ENCODE measurements at regions not wholly inside any gene's neighbourhood (a gene's known extent, or its start where the extent isn't known, plus 50 kb on each side); places are given as distances from the start of the nearest gene placed in this dataset.

GRCh38 chr11:70783356-70783755 lies 385.0 kb downstream of the CTTN start:
- no peak overlapping the region for H3K27ac ChIP-seq
- no peak overlapping the region for H3K4me3 ChIP-seq

- H3K4me3 ChIP-seq, result no peak overlapping the region
- no peak overlapping the region for H3K27ac ChIP-seq
These were observed 385.5 kb downstream of the CTTN start for GRCh38 chr11:70783821-70784220.

GRCh38 chr11:70785372-70785771 lies 387.0 kb downstream of the CTTN start:
- H3K4me3 ChIP-seq, result no peak overlapping the region
- H3K27ac ChIP-seq, result no peak overlapping the region

- H3K4me3 ChIP-seq, result no peak overlapping the region
- no peak overlapping the region for H3K27ac ChIP-seq
These were observed 387.8 kb downstream of the CTTN start for GRCh38 chr11:70786021-70786665.

DNA sequence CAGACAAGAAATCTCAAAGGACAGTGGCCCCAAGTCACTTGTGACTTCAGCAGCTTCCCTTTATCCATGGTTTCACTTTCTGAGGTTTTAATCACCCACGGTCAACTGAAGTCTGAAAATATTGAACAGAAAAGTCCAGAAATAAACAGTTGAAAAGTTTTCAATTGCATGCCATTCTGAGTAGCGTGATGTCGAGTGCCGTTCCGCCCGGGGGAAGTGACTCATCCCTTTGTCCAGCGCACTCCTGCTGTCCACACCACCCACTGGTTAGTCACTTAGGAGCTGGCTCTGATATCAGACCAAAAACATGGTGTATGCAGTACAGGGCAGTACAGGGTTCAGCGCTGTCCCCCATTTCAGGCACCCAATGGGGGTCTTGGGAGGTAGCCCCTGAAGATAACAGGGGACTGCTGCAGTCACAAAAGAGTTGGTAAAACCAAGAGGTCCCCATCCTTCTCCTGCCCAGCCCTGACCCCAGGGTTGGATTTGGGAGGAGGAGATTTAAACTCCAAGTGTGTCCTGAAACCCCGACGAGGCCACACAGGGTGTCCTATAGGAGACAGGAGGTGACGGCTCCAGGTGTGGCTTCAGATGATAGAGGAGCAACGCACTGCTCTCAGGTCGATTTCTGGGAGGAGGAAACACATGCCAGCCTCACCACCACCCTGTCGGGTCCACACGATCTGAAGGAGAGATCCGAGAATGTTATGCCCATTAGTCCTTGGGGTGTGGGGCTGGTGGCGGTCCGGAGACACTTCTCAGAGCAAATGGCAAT lies 390.1 kb downstream of the CTTN start:
- no peak overlapping the region for H3K4me3 ChIP-seq
- no peak overlapping the region for H3K27ac ChIP-seq

DNA sequence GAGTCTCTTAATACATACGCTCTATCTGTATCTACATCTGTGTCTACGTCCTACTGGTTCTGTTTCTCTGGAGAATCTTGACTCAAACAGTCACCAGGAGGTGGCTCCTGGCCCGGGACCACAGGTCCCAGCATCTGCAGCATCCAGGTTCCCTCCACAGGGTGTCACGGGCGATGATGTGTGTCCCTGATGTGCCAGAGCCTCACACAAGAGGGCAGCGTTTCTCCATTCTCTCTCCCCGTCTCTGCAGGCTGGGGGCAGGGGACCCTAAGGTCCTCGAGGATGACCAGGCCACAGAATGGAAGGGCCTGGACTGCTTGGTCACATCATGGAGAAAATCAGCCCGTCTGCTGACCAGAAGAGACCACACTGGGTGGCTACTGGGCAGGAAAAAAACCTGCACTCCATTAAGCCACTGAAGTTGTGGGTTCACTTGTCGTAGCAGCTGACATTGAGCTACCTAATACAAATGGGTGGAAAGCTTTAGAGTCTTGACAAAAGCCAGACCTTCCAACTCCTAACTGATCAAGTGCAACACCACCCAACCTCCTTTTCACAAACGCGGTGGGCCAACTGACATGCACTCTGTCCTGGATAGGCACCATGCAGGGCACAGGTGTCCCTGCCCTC lies 392.5 kb downstream of the CTTN start:
- H3K27ac ChIP-seq, result no peak overlapping the region
- H3K4me3 ChIP-seq, result no peak overlapping the region

DNA sequence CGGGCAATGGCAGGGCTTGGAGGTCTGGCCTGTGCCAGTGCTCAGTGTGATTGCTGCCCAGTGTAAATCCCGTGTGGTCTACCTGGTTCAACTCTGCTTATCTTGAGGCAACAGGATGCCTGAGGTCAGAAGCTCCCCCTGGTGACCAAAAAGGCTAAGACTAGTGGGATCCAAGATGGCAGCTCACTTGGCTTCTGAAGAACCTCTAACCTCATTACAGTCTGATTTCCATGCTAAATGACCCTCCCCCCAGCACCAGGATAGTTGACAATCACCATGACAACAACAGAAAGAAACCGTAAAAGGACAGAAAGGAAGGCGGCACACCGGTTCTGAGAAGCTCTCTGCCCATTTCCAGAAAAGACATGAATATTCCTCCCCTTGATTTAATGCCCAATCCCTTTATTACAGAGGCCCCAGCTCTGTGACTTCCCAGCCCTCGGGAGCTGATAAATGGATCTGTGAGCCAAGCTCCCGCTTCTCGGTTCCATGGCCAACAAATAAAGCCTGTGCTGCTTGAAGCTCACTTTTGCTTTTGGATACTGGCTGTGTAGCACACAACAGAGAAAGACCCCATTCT lies 398.4 kb downstream of the CTTN start:
- no peak overlapping the region for H3K27ac ChIP-seq
- H3K4me3 ChIP-seq, result no peak overlapping the region

DNA sequence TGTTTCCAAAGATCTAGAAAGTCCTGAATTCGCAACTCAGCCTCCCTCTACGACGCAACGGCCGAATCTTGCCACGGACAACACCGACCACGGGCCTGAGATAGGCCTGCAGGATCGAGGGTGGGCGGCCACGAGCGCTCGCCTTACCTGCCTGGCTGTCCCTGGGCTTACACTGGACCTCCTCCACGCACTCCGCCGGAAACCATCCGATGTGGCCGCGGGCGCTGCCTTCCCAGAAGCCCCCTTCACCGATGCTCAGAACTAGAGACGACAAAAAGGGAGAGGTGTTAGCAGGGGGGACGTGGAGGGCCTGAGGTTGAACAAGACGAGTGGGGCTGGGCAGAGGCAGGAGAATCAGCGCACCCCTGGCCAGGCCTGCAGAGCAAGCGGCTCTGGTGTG lies 400.0 kb downstream of the CTTN start:
- Histone ChIP-seq H3K27ac (no peak overlapping the region), H3K4me3 (no peak overlapping the region)

- Histone ChIP-seq H3K27ac (no peak overlapping the region), H3K4me3 (no peak overlapping the region)
These were observed 401.1 kb downstream of the CTTN start for GRCh38 chr11:70799386-70799785.

DNA sequence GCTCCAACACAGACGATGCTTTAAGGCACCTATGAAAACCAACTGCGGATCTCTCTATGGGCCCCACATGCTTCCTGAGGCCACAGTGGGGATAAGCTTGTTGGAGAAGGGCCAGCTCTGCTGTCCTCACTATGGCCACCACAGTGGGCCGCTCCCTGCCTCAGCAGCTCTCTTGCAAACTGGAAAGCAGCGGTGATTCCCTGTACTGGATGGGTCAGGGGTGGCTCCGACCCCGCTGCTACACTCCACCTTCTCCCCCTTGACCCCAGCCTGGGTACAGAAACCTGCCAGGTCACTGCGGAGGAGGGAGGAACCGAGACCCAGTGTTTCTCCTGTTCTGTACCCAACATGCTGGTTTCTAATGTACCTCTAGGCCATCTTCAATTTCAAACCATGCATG lies 403.9 kb downstream of the CTTN start:
- no peak overlapping the region for H3K27ac ChIP-seq
- no peak overlapping the region for H3K4me3 ChIP-seq

DNA sequence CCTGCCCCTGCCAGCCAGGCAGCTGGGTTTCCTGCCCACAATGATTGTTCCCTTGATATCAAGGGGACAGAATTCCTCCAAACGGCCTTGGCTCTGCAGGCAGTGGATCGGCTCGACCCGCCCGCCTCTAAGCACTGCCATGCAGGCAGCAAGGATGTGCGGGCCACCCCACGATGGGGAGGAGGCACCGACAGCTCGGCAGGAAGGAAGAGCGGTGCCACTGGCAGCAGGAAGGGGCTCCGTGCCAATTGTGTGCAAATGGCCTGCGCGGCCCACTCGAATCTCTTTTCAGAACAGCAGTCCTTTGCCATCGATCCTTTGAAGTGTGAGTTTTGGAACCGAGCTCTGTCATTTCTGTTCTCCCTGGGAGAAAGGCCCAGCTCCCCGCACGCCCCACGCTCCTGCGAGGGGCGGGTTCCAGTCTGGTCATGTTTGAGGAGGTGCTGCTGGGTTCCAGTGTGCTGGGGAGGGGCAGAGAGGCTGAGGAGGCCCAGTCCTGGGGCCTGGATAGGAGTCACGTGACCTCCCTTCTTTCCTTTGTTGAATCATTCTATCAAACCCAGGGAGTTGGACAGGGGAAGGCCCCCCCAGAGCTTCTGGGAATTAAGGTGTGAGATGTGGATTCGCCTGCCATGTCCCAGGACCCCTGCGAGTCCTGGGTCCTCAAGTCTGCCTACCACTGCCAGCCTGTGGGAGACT lies 406.0 kb downstream of the CTTN start:
- Histone ChIP-seq H3K27ac (no peak overlapping the region), H3K4me3 (no peak overlapping the region)

DNA sequence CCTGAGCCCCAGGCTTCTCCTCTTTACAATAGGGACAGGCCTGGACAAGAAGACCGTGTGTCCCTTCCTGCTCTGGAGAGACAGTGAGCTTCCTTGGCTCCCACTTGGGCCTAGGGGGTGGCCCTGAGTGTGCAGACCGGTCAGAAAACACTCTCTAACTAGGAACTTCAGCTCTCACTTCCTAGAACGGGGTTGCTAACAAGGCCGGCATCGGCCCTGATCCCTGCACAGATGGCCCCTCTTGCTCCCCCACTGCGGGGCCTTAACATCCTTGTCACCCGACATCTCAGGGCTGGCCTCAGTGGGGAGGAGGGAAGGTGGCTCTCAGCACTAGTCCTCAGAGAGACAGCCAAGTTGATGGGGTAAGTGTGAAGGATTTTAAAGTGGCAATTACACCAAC lies 406.9 kb downstream of the CTTN start:
- Histone ChIP-seq H3K4me3 (no peak overlapping the region), H3K27ac (no peak overlapping the region)

DNA sequence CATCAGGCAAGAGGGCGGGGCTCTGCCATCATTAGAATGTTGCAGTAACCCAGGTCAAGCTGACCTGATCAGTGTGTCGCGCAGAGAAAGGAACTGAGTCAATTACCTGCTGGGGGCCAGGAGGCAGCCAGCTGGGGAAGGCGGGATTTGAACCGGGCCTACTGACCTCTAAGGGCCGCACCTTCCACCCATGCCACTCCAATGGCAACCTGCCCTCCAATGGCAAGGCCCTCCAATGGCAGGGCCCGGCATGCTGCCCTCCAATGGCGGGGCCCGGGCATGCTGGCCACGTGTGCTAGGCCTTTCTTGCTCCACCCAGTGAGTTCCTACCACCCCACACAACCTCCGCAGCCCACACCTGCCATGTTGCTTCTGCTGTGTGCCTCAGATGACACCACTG lies 407.6 kb downstream of the CTTN start:
- no peak overlapping the region for H3K27ac ChIP-seq
- H3K4me3 ChIP-seq, result no peak overlapping the region

- H3K27ac ChIP-seq, result no peak overlapping the region
- no peak overlapping the region for H3K4me3 ChIP-seq
These were observed 408.3 kb downstream of the CTTN start for GRCh38 chr11:70806461-70807194.

GRCh38 chr11:70807195-70807543 lies 408.8 kb downstream of the CTTN start:
- Histone ChIP-seq H3K27ac (no peak overlapping the region), H3K4me3 (no peak overlapping the region)

GRCh38 chr11:70808686-70809375 lies 410.5 kb downstream of the CTTN start:
- Histone ChIP-seq H3K27ac (no peak overlapping the region), H3K4me3 (no peak overlapping the region)

DNA sequence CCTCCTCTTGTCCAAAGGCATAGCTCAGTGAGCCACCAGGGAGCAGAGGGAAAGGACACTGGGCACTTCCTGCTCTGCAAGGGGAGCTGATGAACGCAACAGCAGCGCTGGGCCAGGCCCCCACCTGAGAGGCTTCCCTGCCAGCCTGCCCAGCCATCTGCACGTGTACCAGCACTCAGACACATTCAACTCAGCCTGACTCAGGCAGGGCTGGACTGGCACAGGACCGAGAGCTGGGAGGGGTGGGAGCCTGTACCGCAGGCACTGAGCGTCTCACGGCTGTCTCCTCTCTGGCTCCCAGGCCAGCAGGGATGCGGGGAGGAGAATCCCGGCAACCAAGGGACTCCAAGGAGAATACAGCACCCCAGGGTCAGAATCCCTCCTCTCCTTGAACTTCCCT lies 411.8 kb downstream of the CTTN start:
- Histone ChIP-seq H3K27ac (no peak overlapping the region), H3K4me3 (no peak overlapping the region)

DNA sequence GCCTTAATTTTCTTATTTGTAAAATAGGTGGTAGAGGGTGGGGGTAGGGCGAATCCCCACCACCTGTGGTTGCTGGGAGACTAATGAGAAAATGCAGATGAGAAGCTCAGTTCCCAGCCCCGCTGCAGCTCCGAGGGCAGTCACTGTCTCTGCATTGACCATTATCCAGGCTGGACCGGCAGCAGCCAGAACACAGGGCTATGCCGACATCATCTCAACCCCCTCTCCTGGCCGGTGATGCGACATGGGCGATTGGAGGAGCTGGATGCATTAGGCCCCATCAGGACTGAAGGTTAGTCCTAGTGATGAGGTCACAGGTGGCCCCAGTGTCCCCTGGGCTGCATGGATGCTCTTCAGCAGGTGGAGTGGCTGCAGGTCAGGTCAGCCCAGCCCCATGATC lies 412.4 kb downstream of the CTTN start:
- no peak overlapping the region for H3K27ac ChIP-seq
- H3K4me3 ChIP-seq, result no peak overlapping the region

GRCh38 chr11:70811483-70811882 lies 413.2 kb downstream of the CTTN start:
- no peak overlapping the region for H3K27ac ChIP-seq
- H3K4me3 ChIP-seq, result no peak overlapping the region
